HEK293 (cell line): ENCODE measurements at regions not wholly inside any gene's neighbourhood (a gene's known extent, or its start where the extent isn't known, plus 50 kb on each side); places are given as distances from the start of the nearest gene placed in this dataset.
"Not testable (repeated sequence)": the region's sequence is repeated elsewhere in the genome, so short reads cannot be mapped to it uniquely, and the experiment has no call there.

Experiments
- CTCF ChIA-PET: fragments of 350-600 bp; formaldehyde crosslinking; extraction: SDS; loops from one replicate; lab custom pipeline; 2021; ENCODE audit warnings: antibody characterized with exemption; lab: Yijun Ruan, JAX
- POLR2A ChIA-PET: fragments of 300-600 bp; formaldehyde crosslinking; extraction: SDS; loops from one replicate; lab custom pipeline; 2020; ENCODE audit warnings: antibody characterized with exemption, inconsistent platforms; lab: Yijun Ruan, JAX
- H3K27ac ChIP-seq: fragments of 200-500 bp; sonication (Bioruptor generic); 2 replicates; pipeline ENCODE4 v1.5.1; 2014; ENCODE audit warnings: low read depth, low read length, control low read depth, inconsistent platforms; ENCODE audit errors: extremely low read depth
- H3K36me3 ChIP-seq, 2 experiments: fragments of 200-500 bp in 1 of 2; sonication (Bioruptor generic) in 1 of 2; 1 replicate in 1 of 2; 2 replicates in 1 of 2; pipeline ENCODE4 v1.5.1; 2014 to 2017; ENCODE audit warnings: inconsistent platforms in 2 of 2, low read length in 2 of 2; ENCODE audit not compliant: control insufficient read depth in 2 of 2, insufficient read depth in 1 of 2
- H3K4me1 ChIP-seq: fragments of 200-500 bp; sonication (Bioruptor generic); 2 replicates; pipeline ENCODE4 v1.5.1; 2014; ENCODE audit warnings: mild to moderate bottlenecking, low read length, inconsistent platforms; ENCODE audit not compliant: control insufficient read depth, insufficient read depth
- H3K4me3 ChIP-seq: 2 replicates; pipeline ENCODE4 v1.5.1; 2011; ENCODE audit warnings: low read depth, mild to moderate bottlenecking, control low read depth, low read length, moderate library complexity
- H3K9me3 ChIP-seq: fragments of 200-500 bp; sonication (Bioruptor generic); 2 replicates; pipeline ENCODE4 v1.5.1; 2014; ENCODE audit warnings: low read depth, low read length, inconsistent platforms; ENCODE audit not compliant: control insufficient read depth, insufficient read depth
- SETDB1 ChIP-seq: IDR thresholded peaks from one replicate; pipeline ENCODE4 v1.6.1; 2017; ENCODE audit warnings: mild to moderate bottlenecking, low read length, moderate library complexity, mixed read lengths; ENCODE audit not compliant: insufficient read length
- ZNF529 ChIP-seq: fragments of 450-650 bp; formaldehyde crosslinking; IDR thresholded peaks from 2 replicates; pipeline ENCODE4 v1.5.1; 2017; ENCODE audit warnings: missing genetic modification characterization, missing biosample characterization; ENCODE audit not compliant: insufficient replicate concordance
- ZNF626 ChIP-seq: fragments of 450-650 bp; sonication (Bioruptor Pico); formaldehyde crosslinking; IDR thresholded peaks from 2 replicates; pipeline ENCODE4 v1.5.1; 2018; ENCODE audit warnings: missing biosample characterization, missing genetic modification characterization, inconsistent platforms

DNA sequence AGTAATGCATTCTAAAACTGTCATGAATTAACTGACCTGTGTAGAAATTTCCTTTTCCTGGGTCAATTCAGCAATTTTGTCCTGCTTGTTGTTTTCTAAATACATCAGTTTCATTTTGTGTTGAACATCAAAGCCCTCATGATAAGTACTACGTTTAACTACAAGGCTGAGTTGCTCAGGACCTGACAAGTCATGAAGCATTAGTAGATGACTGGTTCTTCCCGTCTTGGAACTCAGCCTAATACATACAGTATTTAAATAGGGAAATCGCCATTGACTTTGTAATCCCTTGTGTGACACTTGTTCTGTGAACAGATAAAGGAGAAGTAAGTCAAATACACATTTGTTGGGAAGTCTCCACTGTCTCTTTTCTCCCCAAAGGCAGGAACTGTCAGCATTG is 727.1 kb downstream of the TTLL7 start:
- H3K36me3 ChIP-seq, H3K4me3 ChIP-seq, POLR2A ChIA-PET, H3K4me1 ChIP-seq, H3K27ac ChIP-seq, CTCF ChIA-PET, H3K9me3 ChIP-seq: not testable (repeated sequence)

DNA sequence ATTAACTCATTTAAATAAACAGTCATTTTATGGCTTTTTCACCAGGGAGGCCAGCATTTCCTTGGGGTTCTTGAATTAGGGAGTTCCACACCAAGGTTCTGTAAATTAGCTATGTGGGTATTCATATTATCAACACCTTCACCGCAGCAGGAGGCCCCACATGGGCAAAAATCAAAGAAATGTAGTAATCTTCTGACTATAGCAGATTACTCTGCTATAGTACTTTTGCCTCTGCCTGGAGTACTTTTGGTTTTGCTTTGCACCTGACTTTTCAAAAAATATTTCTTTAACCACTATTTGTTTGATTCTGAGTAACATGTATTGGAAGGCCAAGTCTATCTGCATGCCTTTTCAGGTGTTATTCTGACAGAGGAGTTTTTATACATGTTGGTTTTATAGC is 728.1 kb downstream of the TTLL7 start:
- H3K4me1 ChIP-seq, H3K4me3 ChIP-seq, H3K9me3 ChIP-seq, POLR2A ChIA-PET, H3K36me3 ChIP-seq, CTCF ChIA-PET, H3K27ac ChIP-seq: not testable (repeated sequence)

DNA sequence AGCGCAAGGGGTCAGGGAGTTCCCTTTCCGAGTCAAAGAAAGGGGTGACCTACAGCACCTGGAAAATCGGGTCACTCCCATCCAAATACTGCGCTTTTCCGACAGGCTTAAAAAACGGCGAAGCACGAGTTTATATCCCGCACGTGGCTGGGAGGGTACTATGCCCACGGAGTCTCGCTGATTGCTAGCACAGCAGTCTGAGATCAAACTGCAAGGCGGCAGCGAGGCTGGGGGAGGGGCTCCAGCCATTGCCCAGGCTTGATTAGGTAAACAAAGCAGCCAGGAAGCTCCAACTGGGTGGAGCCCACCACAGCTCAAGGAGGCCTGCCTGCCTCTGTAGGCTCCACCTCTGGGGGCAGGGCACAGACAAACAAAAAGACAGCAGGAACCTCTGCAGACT is 735.1 kb downstream of the TTLL7 start:
- H3K4me3 ChIP-seq, H3K4me1 ChIP-seq, H3K9me3 ChIP-seq, H3K36me3 ChIP-seq, H3K27ac ChIP-seq, POLR2A ChIA-PET, CTCF ChIA-PET: not testable (repeated sequence)

DNA sequence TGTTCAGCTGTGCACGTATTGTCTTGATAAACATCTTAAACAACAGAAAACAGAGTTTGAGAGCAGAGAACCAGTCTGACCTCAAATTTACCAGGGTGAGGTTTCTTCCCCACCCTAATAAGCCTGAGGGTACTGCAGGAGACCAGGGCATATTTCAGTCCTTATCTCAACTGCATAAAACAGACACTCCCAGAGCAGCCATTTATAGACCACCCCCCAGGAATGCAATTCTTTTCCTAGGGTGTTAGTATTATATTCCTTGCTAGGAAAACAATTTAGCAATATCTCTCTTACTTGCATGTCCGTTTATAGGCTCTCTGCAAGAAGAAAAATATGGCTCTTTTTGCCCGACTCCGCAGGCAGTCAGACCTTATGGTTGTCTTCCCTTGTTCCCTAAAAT is 747.2 kb downstream of the TTLL7 start:
- H3K9me3 ChIP-seq, CTCF ChIA-PET, H3K4me3 ChIP-seq: not testable (repeated sequence)
- TF ChIP-seq ZNF529 (tag by site-specific recombination), result peak; percentile 7
- TF ChIP-seq SETDB1, result peak; percentile 90
- peak; percentile 68; the same call in 1 of the 2 replicates for TF ChIP-seq ZNF626
- TF ChIP-seq, all 188 proteins: peak for 3; not testable (repeated sequence) for 185
- H3K4me1 ChIP-seq, POLR2A ChIA-PET, H3K36me3 ChIP-seq, H3K27ac ChIP-seq: not testable (repeated sequence)

DNA sequence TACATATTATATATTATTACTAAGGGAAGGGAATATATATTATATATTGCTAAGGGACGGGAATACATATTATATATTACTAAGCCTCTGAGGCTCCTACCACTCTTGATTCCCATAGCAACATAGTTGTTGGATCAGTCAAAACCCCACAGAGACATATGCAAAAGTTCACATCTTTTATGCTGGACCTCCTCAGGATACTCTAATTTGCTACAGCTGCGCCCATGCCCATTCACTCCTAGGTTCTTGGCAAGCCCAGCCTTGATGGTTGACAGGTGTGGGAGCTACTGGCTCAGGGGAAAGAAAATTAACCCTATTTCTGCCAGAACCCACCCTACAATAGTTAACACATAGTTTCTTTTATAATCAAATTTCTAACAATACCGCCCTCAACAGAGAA is 752.2 kb downstream of the TTLL7 start:
- H3K4me1 ChIP-seq, CTCF ChIA-PET, POLR2A ChIA-PET, H3K4me3 ChIP-seq, H3K27ac ChIP-seq, H3K36me3 ChIP-seq, H3K9me3 ChIP-seq: not testable (repeated sequence)

DNA sequence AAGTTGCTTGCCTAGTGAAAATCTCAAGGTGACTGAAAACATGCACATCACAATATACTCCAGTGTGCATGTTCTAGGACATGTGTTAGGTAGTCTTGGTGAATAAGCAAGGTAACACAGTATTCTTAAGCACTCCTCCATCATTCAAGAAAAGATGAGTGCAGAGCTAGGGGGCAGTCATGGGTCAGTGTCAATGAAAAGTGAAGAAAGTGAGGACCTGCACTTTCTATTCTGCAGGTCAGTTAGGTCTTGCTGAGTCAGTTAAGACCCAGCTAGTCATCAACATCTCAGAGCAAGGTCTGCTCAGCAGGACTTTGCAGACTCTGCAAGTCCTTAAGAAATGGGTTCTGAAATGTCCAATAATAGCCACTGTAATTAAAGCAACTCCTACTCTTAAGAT is 754.1 kb downstream of the TTLL7 start:
- H3K4me3 ChIP-seq, H3K9me3 ChIP-seq, H3K36me3 ChIP-seq, H3K4me1 ChIP-seq, POLR2A ChIA-PET, CTCF ChIA-PET, H3K27ac ChIP-seq: not testable (repeated sequence)

DNA sequence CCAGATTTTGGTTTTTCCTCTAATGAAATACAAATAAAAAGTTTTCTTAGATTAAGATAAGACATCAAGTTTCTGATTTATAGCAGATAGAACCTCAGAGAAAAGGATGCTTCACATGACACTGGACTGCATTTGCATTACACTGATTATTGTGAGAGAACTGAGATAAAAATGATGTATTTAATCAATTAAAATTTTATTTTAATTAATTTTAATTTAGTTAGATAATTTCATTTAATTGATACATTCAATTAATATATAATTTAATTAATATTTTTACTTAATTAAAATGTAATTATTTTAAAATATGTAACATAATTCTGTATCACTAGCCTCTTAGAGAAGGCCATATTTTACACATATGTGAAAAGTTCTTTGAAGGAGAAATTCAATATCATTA is 759.4 kb downstream of the TTLL7 start:
- CTCF ChIA-PET, H3K4me1 ChIP-seq, H3K9me3 ChIP-seq, H3K36me3 ChIP-seq, H3K27ac ChIP-seq, POLR2A ChIA-PET, H3K4me3 ChIP-seq: not testable (repeated sequence)

DNA sequence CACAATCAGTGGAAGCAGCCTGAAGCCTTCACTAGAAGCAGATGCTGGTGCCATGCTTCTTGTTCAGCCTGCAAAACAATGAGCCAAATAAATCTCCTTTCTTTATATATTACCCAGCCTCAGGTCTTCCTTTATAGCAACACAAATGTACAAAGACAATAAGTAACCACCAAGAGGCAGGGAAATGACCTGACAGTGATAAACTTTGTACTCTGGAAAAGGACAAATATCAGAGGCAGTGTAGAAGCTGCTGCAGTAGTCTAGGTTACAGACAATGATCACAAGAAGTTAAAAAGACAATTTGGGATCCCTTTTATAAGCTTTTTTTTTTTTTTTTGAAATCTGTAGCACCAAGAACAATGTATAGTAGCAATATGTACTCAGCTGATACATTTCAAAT is 760.3 kb downstream of the TTLL7 start:
- H3K9me3 ChIP-seq, CTCF ChIA-PET, H3K4me3 ChIP-seq, H3K36me3 ChIP-seq, POLR2A ChIA-PET, H3K27ac ChIP-seq, H3K4me1 ChIP-seq: not testable (repeated sequence)

DNA sequence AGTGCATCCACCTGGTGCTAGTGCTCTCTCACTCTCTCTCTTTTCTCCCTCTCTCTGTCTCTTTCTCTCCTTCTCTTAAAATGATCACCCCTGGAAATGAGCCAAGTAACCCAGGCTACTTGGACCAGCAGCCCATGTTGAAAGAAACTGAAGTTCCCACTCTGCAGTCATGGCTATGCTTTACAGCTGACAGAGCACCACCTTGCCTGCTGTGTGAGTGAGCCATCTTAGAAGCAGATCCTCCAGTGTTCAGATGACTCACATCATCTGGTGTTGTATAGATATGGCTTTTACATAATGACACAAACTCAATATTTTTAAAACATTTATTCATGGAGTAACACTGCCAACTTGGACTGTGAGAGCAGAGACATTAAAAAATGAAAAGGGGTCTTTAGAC is 779.1 kb downstream of the TTLL7 start:
- H3K4me3 ChIP-seq, POLR2A ChIA-PET, H3K9me3 ChIP-seq, H3K27ac ChIP-seq, H3K36me3 ChIP-seq, CTCF ChIA-PET, H3K4me1 ChIP-seq: not testable (repeated sequence)

DNA sequence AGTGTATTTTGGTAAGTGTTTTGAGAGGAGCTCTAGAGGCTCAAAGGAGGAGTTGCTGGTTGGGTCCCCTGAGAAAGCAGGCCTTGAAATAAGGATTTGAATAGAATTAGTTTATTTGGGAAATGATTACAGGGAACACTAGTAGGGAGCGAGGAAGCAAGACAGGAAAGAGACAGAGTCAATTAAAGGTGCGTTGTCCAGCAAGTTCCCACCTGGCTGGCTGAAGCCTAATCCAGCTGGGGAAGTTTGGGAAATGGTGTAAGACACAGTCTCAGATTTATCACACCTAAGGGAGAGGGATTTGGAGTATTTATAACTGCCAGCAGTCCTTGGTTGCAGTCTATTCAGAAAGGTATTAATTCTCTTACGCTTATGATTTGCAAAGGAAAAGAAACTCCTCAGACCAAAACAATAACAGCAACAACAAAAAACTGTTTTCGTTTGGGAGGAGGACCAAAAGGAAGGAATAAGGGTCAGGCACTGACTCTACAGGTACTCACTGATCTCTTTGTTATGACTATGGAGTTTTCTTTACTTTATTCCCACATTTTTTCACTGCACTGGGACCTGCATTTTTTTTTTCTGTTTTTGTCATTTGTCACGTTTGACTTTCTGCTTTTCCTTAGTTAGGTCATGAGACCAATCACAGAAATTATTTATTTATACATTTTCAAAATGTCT is 780.8 kb downstream of the TTLL7 start:
- H3K4me1 ChIP-seq, H3K9me3 ChIP-seq, POLR2A ChIA-PET, H3K27ac ChIP-seq, H3K36me3 ChIP-seq, CTCF ChIA-PET, H3K4me3 ChIP-seq: not testable (repeated sequence)

DNA sequence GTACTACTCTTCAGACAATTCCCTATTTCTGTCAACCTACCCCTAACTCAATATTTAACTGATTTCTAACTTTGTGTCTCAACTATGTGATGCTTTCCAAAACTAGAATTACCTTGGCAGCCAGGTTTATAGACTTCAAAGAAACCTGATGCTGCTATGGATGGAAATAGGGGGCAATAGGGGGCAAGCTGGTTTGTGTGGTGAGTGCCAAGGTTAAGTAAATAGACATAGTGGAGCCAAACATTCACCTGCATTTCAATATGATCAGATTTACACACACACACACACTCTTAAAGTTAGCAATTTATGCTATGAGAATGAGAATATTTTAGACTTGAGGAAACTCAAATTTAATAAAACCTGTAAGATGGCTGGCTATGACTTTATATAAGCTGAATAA is 784.6 kb downstream of the TTLL7 start:
- H3K36me3 ChIP-seq, H3K9me3 ChIP-seq, H3K4me3 ChIP-seq, H3K4me1 ChIP-seq, POLR2A ChIA-PET, H3K27ac ChIP-seq, CTCF ChIA-PET: not testable (repeated sequence)
